ENCODE measurements at regions not wholly inside any gene's neighbourhood (a gene's known extent, or its start where the extent isn't known, plus 50 kb on each side); places are given as distances from the start of the nearest gene placed in this dataset.

GRCh38 chr2:147471126-147471525 is 373.7 kb upstream of the ACVR2A start:
- TF ChIP-seq POLR2A (IDR thresholded peaks at IDR 0.05) (no peak), CTCF (IDR thresholded peaks at IDR 0.05) (no peak), EP300 (IDR thresholded peaks at IDR 0.05) (no peak)
